NCI-H2196 (cell line): ENCODE measurements at regions not wholly inside any gene's neighbourhood (a gene's known extent, or its start where the extent isn't known, plus 50 kb on each side); places are given as distances from the start of the nearest gene placed in this dataset.
"Not testable (repeated sequence)": the region's sequence is repeated elsewhere in the genome, so short reads cannot be mapped to it uniquely, and the experiment has no call there.

ENCODE experiments used
- DNase-seq: peaks from one replicate; lab custom pipeline; 2025; ENCODE audit not compliant: unreplicated experiment; lab: John Stamatoyannopoulos, UW

DNA sequence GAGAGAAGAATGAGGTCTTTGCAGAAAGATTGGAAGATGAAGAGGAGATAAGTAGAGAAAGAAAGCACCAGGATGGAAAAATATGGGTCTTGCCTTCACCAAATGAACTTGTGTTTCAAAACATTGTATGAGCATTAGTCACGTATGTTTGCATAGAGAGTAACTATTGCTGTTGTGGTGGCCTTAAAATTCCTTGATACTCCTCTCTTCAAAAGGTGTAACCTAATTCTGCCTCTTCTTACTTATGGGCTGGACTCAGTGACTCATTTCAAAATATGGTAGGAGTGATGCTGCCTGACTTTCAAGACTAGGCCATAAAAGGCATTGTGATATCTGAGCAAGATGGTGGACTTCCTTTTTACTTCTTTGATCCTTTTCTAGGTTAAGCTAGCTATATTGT, 228.7 kb upstream of the ZNF385D start:
- no peak for DNase-seq

DNA sequence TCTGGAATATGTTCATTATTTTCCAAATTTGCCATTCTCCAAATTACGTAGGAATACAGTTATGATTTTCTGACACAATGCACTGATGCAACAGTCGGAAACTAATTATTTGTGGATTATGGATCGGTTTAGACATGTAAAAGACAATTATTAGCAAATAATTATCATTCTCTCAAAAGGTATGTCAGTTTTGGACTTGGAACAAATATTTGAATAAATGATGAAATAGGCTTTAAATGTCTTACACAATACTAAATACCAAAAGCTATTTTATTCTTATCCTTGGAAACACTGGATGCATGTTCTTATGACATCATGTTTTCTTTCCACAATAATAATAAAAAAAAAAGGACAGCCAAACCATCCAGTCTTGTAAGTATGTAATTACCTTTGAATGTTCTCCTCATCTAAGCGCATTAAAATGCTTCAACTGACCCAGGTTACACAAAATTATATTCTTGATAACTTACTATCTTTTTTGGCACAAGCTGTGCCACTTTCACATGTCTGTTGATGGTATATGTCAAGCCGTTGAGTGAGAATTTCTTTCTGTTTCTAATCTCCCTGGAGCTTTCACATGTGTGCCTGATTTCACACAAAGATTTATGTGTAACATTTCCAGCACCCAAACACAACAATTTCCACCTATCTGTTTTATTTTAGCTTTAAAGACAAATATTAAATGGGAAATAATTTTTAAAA, 238.5 kb upstream of the ZNF385D start:
- DNase-seq = no peak

DNA sequence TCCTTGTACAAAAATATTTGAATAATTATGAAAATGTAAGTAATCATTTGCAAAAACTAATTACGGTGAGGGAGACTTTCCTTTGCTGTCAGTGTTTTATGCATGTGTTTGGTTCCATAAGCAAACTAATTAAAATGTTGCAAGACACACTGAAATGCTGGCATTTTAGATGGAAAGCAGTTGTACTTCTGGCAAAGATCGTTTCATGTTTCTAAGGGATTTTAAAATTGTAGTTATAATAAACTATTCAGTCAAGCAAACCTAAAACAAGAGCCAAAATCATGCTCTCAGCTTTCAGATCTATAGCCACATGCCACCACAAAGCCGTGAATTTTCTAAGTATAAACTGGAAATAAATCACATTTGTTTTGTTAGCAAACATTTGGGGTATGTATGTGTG, 240.1 kb upstream of the ZNF385D start:
- DNase-seq = no peak

DNA sequence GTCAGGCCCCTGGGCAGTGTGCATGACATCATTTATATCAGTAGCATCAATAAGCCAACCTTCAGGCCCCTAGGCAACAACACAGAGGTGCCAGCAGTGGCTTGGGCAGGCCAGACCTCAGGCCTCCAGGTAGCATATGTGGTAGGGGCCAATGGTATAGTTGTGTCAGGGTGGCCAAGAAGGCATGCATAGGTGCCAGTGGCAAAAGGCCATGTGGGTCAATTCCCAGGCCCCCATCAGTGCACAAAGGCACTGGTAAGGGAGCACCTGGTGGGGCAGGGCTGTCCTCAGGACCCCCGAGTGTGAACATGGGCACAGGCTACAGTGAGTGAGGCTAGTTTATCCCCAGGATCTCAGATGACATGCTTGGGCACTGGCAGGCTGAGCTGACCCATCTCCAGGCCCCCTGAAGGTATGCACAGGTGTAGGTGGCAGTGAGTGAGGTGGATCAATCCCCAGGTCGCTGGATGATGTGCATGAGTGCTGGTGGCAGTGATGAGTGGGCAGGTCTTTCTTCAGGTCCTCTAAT, 244.1 kb upstream of the ZNF385D start:
- no peak for DNase-seq

DNA sequence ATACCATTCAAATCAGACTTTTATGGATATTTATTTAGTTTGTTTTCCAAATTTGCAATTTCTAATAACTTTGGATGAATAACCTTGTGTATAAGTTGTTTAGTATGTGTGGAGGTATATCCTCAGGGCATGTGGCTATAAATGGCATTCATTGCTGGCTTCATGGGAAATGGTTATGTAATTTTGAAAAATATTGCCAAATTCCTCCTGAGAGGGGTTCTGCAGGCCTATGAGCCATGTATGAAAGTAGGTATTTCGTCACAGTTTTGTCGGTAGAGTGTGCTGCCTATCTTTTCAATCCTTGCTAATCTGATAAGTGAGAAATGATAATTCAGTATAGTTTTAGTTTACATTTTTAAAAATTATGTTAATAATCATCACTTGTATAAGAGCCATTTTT, 256.4 kb upstream of the ZNF385D start:
- no peak for DNase-seq

DNA sequence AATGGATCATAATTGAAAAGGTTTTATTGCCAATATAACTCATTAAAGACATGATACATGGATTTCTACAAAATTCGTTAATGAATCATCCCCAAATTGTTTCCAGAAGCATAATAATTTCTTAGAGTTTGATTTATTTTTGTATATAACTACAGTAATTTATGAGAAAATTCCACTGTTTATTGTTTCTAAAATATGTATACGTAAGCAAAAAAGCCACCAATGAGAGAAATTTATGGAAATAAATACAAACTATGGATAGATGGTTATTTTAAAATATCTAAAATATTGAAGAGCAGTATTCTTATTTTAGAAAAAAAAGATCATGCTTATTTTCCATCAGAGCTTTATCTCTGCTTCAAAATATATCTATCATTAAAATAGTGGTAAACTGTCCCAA, 260.0 kb upstream of the ZNF385D start:
- no peak for DNase-seq

DNA sequence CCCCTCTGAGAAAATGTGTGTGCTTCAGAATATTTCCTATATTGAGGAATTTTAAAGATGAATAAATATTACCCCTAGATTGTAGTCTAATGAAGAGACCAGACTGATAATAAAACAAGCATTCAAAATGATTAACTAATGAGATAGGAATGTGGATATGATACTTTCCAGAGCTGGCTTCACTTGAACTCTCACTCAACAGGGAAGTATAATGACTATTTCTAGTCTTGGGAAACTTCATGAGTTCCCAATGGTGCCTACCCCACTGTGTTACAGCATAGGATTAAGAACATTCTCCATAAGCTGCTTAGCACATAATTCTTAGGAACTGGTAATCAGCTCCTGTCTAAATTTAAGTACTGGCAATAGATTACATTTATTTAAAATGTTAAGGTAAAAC, 261.5 kb upstream of the ZNF385D start:
- no peak for DNase-seq

DNA sequence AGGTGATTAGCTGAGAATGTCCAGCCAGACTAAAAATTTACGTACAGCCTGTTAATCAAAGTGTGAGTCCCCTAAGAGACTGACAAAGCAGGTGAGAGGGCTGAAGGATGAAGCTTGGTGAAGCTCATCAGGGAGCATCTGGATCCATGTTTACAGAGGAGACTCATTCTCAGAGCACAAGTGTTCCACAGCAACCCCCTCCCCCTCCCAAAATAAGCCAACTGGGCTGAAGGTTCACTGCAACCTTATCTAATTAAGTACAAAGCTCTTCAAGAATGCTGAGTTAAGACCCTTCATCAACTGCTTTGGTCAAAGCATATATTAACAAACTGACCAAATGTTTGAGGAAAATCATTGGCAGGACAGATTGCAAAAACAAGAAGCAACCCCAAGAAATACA, 262.6 kb upstream of the ZNF385D start:
- DNase-seq = no peak

DNA sequence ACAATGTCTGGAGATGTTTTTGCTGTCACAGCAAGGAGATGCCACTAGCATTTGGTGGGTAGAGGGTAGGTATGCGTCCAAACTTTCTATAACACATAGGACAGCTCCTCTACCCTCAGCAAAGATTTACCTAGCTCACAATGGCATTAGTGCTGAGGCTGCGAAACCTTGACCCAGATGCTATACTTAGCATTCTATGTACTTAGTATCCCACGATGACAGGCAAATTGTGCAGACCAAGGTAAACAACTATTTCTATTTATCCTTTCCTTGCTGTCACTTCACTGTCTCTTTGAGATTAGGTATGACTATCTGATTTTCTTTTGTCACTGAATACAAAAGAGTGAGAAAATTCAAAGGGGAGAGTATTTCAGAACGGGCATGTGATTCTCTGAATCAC, 265.2 kb upstream of the ZNF385D start:
- no peak for DNase-seq

DNA sequence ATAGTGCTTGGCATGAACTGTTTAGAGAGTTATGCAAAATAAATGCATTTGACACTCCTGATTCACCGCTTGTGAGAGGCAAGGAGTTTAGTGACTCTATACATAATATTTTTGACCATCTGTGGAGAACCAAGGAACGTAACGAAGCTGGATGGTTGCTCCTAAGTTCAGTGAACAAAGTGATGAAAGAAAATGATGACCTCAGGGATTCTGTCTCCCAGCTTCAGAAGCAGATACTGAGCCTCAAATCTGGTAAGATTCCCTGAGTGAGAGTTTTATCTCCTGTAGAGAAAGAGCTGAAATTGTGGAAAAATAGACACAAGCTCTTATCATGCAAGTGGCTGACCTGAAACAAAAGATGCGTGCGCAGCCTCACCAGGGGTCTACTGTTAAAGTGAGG, 273.6 kb upstream of the ZNF385D start:
- not testable (repeated sequence) for DNase-seq

DNA sequence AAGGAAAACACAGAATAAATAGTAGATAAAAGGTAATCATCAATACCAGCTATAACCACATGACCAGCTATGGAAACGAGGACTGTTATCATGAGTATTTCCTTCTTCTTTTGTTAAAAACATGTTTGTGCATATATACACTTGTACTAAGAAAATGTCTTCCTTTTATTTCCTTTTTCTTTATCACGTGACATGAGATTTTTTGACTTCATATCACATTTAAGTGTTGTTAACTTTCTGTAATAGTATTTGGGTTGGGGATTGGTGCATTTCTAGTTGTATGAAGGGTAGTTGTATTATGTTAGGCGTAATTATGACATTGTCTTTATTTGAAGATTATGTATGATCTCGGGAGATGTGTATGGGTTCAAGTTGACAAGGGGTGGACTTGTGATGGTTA, 278.5 kb upstream of the ZNF385D start:
- DNase-seq = no peak

DNA sequence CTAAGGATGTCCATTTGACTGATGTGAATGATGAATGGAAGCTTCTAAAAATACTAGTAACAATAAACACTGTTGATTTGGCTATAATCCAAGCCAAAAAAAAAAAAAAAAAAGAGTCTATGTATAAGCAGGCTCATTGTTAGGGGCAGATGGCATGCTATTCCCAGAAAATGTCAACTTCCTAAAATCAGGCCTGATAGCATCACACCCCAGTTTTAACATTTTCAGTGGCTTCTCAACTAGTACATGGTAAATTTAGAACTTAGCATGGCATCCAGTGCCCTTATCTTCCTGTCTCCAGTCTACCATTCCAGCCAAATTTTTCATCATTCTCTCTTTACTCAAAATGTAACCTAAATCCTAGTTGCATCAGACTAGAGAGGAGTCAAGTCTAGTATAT, 288.2 kb upstream of the ZNF385D start:
- DNase-seq = no peak

DNA sequence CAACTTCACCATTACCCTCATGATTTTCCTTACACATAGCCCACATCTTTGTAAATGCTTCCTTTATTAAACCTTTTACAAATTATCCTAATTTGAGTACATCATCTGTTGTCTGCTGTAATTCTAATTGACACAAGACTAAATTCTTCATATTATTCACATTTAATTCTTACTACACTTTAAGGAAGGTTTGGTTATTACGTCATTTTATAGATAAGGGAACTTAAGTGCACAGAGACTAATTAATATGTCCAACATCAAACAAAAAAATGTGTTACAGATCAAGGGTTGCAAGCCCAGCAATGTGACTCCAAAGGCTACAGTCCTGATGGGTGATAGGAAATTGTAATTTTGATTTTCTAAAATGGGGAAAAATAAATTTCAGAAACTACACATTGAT, 289.1 kb upstream of the ZNF385D start:
- DNase-seq = no peak

DNA sequence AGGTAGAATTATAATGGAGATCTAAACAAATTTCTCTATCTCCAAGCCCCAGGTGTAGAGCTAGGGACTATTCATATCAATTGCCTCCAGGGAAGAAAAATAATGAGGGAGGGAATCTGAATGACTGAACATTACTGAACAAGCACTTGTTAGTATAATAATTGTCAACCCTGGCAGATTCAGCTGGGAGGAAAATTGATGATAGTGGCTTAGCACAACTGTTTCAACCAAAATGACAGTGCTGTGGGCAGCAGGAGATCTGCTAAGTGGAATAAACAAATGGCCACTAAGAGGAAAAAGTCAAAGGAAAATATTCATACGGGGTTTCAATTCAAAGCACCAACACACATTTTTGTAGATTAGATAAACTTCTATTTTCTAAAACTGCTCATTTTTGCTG, 294.9 kb upstream of the ZNF385D start:
- DNase-seq = no peak

DNA sequence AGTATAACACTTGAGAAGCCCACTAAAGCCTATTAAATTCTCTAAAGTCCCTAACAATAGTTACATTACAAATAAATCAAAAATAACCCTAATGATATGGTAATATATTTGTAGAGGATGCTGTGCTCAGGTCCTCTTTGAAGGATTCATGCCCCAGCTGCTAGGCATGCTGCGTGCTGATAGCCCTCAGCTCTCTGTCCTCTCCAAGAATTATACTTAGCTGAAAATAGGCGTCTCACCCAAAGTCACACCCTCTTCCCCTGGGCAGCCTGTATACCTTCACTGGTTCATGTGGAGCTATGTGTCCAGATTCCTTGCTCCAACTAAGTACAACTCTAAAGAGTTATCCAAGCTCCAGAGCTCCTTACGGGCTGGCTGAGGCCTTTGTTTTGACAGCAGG, 312.5 kb upstream of the ZNF385D start:
- no peak for DNase-seq

DNA sequence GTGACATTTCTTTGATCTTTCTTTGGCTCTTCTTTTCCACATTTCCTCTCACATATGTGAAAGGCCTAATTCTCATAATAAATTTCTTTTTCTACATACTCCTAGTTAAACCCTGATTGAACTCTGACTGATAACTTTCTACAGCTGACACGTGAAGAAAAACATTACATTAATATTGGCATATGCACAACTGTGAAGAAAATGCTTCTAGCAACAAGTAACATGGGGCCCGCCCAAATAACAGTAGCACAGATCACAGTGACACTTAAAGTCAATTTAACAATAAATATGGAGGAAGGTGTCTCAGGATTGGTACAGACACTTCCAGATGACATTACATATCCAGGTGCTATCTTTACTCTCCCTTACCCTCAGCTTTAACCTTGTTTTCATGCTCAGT, 317.6 kb upstream of the ZNF385D start:
- no peak for DNase-seq

DNA sequence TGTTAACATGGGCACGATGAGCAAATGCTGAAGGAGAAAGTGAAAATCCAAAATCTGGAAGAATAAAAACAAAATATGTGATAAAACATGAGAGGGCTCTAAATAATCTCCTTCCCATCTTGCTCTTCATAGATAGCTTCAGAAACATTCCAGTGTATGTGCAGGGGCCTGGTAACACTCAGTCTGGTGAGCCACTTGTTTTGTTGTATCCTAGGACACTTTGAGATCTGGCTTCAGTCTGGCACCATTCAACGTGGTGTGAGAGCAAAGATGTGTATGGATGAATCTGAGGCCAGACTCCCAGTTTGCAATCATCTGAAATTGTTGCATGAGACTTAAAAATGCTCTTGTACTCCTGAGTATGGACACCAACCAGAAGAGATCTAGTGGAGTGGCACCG, 337.2 kb upstream of the ZNF385D start:
- DNase-seq = no peak

DNA sequence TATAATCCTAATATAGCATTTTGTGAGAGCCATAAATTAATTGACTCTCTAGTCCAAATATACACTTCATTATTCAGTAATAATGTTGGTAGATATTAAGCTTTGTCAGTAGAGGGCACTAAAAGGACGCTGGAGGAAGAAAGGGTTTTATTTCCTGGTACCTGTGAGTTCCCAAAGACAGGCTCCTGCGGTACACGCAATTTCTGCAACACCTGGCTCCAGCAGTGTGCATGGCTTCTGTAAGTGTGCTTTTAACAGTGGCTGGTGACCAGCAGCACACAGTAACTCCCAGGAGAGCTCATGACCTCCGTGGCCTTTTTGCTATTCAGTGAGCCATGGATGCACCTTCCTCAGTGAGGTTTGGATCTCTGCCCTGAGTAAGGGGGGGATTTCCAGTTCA, 338.3 kb upstream of the ZNF385D start:
- no peak for DNase-seq

DNA sequence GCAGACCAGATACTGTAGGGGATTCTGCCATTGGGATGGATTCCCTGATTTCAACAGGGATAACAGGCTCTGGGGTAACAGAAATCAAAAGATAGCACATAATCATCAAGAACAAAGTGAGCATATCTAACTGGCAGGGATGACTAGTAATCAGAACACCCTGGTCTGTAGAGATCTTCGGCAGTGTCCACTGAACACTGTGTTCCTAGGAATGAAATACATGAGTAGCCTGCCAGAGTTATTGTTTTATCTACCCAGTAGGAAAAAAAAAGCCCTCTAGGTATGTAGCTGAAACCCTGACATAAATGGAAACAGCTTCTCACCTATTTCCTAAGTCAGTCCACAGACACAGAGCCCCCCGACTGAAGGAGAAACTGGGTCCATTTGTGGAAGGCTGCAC, 340.3 kb upstream of the ZNF385D start:
- no peak for DNase-seq

DNA sequence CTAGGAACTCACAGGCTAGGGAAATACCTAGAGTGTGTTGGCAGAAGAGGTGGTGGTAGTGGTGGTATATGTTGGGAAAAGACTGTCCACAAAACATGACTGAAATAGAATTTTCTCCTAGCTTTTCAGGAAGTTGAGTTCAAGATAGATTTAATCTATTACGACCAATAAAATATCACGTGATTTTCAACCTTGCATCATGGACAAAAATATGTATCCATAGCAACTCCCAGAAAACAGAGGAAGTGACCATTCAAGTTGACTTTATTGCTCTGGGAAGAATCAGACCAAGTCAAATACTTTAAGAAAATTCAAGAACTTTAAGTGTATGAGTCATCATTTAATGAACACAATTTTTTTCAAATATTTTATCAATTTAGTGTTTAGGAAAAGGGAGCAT, 347.0 kb upstream of the ZNF385D start:
- no peak for DNase-seq

DNA sequence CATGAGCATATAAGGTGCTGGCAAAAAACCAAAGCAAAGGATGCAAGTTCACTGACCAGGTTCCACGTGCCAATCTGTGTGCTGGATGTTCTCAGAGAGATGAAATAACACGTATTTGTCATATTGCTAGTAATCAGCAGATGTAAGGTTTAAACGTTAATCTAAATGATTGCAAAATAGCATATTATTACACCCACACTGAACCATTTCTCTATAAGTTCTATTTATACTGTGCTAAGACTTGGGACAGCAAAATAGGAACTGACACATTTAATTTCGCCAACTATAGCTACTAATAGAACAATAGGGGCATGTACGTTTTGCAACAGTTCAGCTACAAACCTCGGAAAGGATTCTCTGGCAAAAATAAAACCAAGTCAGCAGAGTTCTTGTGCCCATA, 350.3 kb upstream of the ZNF385D start:
- DNase-seq = no peak

DNA sequence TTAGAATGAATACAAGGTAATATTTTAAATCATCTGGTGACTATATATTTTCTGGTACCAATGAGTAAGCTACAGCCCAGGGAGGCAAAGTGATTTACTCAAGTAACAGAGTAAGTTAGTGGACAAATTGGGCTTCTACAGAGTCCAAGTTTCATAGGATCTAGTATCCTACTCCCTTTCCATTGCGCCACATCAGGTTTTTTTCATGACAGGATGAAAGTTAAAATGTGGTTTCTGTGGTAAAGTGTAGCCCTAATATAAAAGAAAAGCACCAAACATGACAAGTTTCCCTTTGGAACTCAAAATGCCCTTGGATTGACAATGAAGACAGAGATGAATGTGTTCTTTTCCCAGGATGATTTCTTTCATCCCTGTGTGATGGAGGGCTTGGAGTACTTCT, 350.8 kb upstream of the ZNF385D start:
- no peak for DNase-seq

DNA sequence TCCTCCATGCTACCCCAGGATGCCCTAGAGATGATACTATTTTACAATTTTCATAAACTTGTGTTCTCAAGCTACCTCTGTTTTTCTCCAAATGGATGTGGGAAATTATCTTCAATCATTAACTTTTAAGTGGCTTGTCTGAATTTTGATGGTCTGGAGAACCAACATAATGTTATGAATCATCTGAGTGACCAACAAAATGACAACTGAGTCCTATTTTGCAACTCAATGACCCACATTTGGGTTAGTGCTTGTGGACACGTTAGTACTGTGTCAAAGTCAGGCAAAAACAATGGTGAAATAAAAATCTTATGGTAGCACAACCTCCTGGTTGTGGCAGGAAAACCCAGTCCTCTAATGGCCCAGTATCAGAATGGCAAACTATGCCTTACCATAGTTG, 352.4 kb upstream of the ZNF385D start:
- no peak for DNase-seq
